NT2/D1 (cell line): ENCODE measurements at regions not wholly inside any gene's neighbourhood (a gene's known extent, or its start where the extent isn't known, plus 50 kb on each side); places are given as distances from the start of the nearest gene placed in this dataset.

Experiments
- DNase-seq: peaks from one replicate; pipeline ENCODE4 v3.0.0-alpha.2; 2011; ENCODE audit warnings: low read depth, low spot score
- H3K27me3 ChIP-seq: 2 replicates; pipeline ENCODE4 v1.6.0; 2011; ENCODE audit warnings: mild to moderate bottlenecking; ENCODE audit not compliant: insufficient read length, insufficient read depth
- H3K36me3 ChIP-seq: 2 replicates; pipeline ENCODE4 v1.6.1; 2011; ENCODE audit warnings: mild to moderate bottlenecking, low read length, mixed read lengths; ENCODE audit not compliant: insufficient read depth, insufficient read length
- H3K4me1 ChIP-seq: 2 replicates; pipeline ENCODE4 v1.5.1; 2011; ENCODE audit not compliant: insufficient read depth, insufficient read length
- H3K4me3 ChIP-seq: 2 replicates; pipeline ENCODE4 v1.5.1; 2011; ENCODE audit warnings: low read depth; ENCODE audit not compliant: insufficient read length
- H3K9ac ChIP-seq: 2 replicates; pipeline ENCODE4 v1.6.0; 2011; ENCODE audit warnings: low read depth; ENCODE audit not compliant: insufficient read length
- H3K9me3 ChIP-seq: 2 replicates; pipeline ENCODE4 v1.5.1; 2011; ENCODE audit warnings: mild to moderate bottlenecking, low read length; ENCODE audit not compliant: insufficient read depth
- SUZ12 ChIP-seq: IDR thresholded peaks from 2 replicates; pipeline ENCODE4 v1.6.1; 2011; ENCODE audit not compliant: insufficient read length, insufficient read depth; ENCODE audit errors: extremely low read depth
- YY1 ChIP-seq: IDR thresholded peaks from 2 replicates; pipeline ENCODE4 v1.6.1; 2011; ENCODE audit not compliant: insufficient read length, insufficient read depth
- ZNF274 ChIP-seq: IDR thresholded peaks from 2 replicates; pipeline ENCODE4 v1.6.1; 2011; ENCODE audit warnings: mild to moderate bottlenecking, low read depth, low read length

- TF ChIP-seq ZNF274: no peak
- no peak for TF ChIP-seq YY1
- no peak for TF ChIP-seq SUZ12
- Histone ChIP-seq H3K27me3 (no peaks in the 10 kb centered on the region), H3K36me3 (no peaks in the 10 kb centered on the region), H3K4me1 (no peaks in the 10 kb centered on the region), H3K4me3 (no peak overlapping the region), H3K9me3 (no peaks in the 10 kb centered on the region), H3K9ac (no peak overlapping the region)
- no peak for DNase-seq
These were observed 559.3 kb downstream of the CCDC171 start for GRCh38 chr9:16112116-16112515.

GRCh38 chr9:16115994-16116393 is 563.2 kb downstream of the CCDC171 start:
- Histone ChIP-seq H3K36me3 (no peaks in the 10 kb centered on the region), H3K9ac (no peak overlapping the region), H3K9me3 (no peaks in the 10 kb centered on the region), H3K4me1 (no peaks in the 10 kb centered on the region), H3K27me3 (no peaks in the 10 kb centered on the region), H3K4me3 (no peak overlapping the region)
- no peak for TF ChIP-seq SUZ12
- no peak for TF ChIP-seq YY1
- no peak for TF ChIP-seq ZNF274
- DNase-seq: no peak

DNA sequence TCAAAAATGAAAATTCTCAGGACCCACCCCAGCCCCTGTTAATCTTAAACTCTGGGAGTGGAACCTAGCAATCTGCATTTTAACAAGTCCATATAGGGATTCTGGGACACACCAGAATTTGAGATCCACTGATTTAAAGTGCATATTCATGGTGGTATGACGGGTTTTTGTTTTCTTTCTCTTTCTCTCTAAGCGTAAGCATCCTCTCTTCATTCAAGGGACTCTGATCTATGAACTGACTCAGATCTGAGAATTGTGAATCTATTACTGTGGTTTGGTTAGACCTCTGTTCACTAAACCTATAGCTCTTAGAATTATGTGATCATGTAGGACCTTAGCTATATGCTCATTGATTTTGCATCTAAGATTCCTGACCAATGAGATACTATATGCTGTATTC is 565.2 kb downstream of the CCDC171 start:
- DNase-seq: no peak
- no peaks in the 10 kb centered on the region for H3K9me3 ChIP-seq
- no peaks in the 10 kb centered on the region for H3K27me3 ChIP-seq
- H3K4me1 ChIP-seq: no peaks in the 10 kb centered on the region
- H3K9ac ChIP-seq: no peak overlapping the region
- no peak for TF ChIP-seq SUZ12
- no peak overlapping the region for H3K4me3 ChIP-seq
- no peaks in the 10 kb centered on the region for H3K36me3 ChIP-seq

- Histone ChIP-seq H3K9ac (no peak overlapping the region), H3K36me3 (no peaks in the 10 kb centered on the region), H3K27me3 (no peaks in the 10 kb centered on the region), H3K4me3 (no peak overlapping the region), H3K4me1 (no peaks in the 10 kb centered on the region), H3K9me3 (no peaks in the 10 kb centered on the region)
- TF ChIP-seq SUZ12 (no peak), YY1 (no peak), ZNF274 (no peak)
- DNase-seq: no peak
These were observed 566.7 kb downstream of the CCDC171 start for GRCh38 chr9:16119261-16120230.

DNA sequence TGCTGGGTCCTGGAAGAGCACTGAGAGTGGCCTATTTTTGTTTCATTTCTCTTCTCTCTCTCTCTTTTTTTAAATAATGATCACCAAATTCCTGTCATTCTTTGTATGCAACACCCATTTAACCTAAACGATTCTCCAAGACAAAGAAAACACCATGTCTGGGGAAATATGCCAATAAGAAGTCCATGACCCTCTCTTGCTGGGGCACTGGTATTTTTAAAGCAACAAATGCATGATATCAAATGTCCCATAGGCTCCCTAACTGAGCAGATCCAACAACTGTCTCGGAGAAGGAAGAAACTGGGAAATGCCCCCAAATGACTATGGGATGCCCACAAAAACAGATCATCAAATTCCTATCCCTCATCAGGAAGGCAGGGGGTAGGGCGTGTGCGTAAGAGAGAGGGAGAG is 567.4 kb downstream of the CCDC171 start:
- Histone ChIP-seq H3K9me3 (no peaks in the 10 kb centered on the region), H3K36me3 (no peaks in the 10 kb centered on the region), H3K4me3 (no peak overlapping the region), H3K9ac (no peak overlapping the region), H3K27me3 (no peaks in the 10 kb centered on the region), H3K4me1 (no peaks in the 10 kb centered on the region)
- TF ChIP-seq ZNF274 (no peak), YY1 (no peak), SUZ12 (no peak)
- DNase-seq: no peak

- no peak overlapping the region for H3K9ac ChIP-seq
- H3K4me1 ChIP-seq: no peaks in the 10 kb centered on the region
- no peaks in the 10 kb centered on the region for H3K9me3 ChIP-seq
- H3K27me3 ChIP-seq: no peaks in the 10 kb centered on the region
- DNase-seq: no peak
- no peaks in the 10 kb centered on the region for H3K36me3 ChIP-seq
- no peak overlapping the region for H3K4me3 ChIP-seq
- no peak for TF ChIP-seq SUZ12
- TF ChIP-seq ZNF274: no peak
- no peak for TF ChIP-seq YY1
These were observed 567.9 kb downstream of the CCDC171 start for GRCh38 chr9:16120727-16121126.

GRCh38 chr9:16121168-16121567 is 568.3 kb downstream of the CCDC171 start:
- H3K4me3 ChIP-seq: no peak overlapping the region
- H3K27me3 ChIP-seq: no peaks in the 10 kb centered on the region
- TF ChIP-seq SUZ12: no peak
- no peak for TF ChIP-seq ZNF274
- TF ChIP-seq YY1: no peak
- DNase-seq: no peak
- no peaks in the 10 kb centered on the region for H3K9me3 ChIP-seq
- no peaks in the 10 kb centered on the region for H3K4me1 ChIP-seq
- no peaks in the 10 kb centered on the region for H3K36me3 ChIP-seq
- no peak overlapping the region for H3K9ac ChIP-seq
